ENCODE measurements at regions not wholly inside any gene's neighbourhood (a gene's known extent, or its start where the extent isn't known, plus 50 kb on each side); places are given as distances from the start of the nearest gene placed in this dataset.

GRCh38 chr4:100834616-100835015 lies 316.8 kb upstream of the EMCN start:
- no peak overlapping the region for H2AFZ ChIP-seq (replicated peaks; ENCODE audit: low read length, poor library complexity)
- H2BK5ac ChIP-seq (ENCODE audit: low read depth, low read length, poor library complexity, severe bottlenecking): no peak overlapping the region
- no peak overlapping the region for H3K56ac ChIP-seq (ENCODE audit: extremely low read depth, insufficient read depth, low read length)

More at GRCh38 chr4:100834616-100835015, 316.8 kb upstream of the EMCN start:
- Histone ChIP-seq H3K4me1 (ENCODE audit: control insufficient read depth, insufficient read depth, low read length) (no peaks in the 10 kb centered on the region), H3K27me3 (ENCODE audit: control insufficient read depth, insufficient read depth, low read length) (no peaks in the 10 kb centered on the region), H2BK120ac (ENCODE audit: low read depth, low read length) (no peak overlapping the region), H3K79me1 (ENCODE audit: low read depth in 1 of 2, low read length in 2 of 2) (no peaks in the 10 kb centered on the region), H4K5ac (ENCODE audit: low read depth, low read length) (no peak overlapping the region), H3K23ac (ENCODE audit: low read depth, low read length) (no peak overlapping the region), H3K4me3 (ENCODE audit: insufficient read depth, low read depth, low read length) (no peak overlapping the region), H2AK5ac (ENCODE audit: low read depth, low read length) (no peak overlapping the region), H2BK20ac (ENCODE audit: low read depth, low read length) (no peak overlapping the region), H2BK15ac (ENCODE audit: low read depth, low read length) (no peak overlapping the region), H3K4me2 (ENCODE audit: low read depth, low read length) (no peak overlapping the region), H3K9me1 (ENCODE audit: insufficient read depth, low read length) (no peaks in the 10 kb centered on the region), H4K91ac (ENCODE audit: insufficient read depth, low read depth, low read length) (no peak overlapping the region), H3K9ac (ENCODE audit: low read depth, low read length) (no peak overlapping the region), H3K9me3 (ENCODE audit: control insufficient read depth, insufficient read depth, low read length) (no peaks in the 10 kb centered on the region), H4K8ac (ENCODE audit: low read depth in 2 of 2, low read length in 2 of 2) (no peak overlapping the region), H4K20me1 (ENCODE audit: insufficient read depth, low read length) (no peaks in the 10 kb centered on the region), H3K14ac (replicated peaks; ENCODE audit: low read depth, low read length) (no peak overlapping the region), H3K18ac (ENCODE audit: low read depth, low read length) (no peak overlapping the region), H3K36me3 (ENCODE audit: control insufficient read depth, insufficient read depth, low read length) (no peaks in the 10 kb centered on the region), H3K27ac (ENCODE audit: insufficient read depth, low read length) (no peak overlapping the region), H2AK9ac (replicated peaks; ENCODE audit: low read depth, low read length, poor library complexity) (no peak overlapping the region), H3K4ac (ENCODE audit: low read depth, low read length) (no peak overlapping the region)
- intact Hi-C loops (cut with micrococcal nuclease) (no loop called here), dilution Hi-C loops (cut with HindIII; ENCODE audit: low sequenced_read_pairs, unreplicated experiment) (no loop called here), in situ Hi-C loops (cut with MboI; ENCODE audit: low sequenced_read_pairs) (no loop called here)
- CTCF ChIA-PET: no interaction called here
- BruUV-seq (replicated peaks): no TSS peak
- DNase-seq (no peak), ATAC-seq (ENCODE audit: low read depth) (no peak)
- no peak for TF ChIP-seq MAFK (IDR thresholded peaks at IDR 0.05; ENCODE audit: low read depth, low read length)
- TF ChIP-seq MAZ (IDR thresholded peaks at IDR 0.05; ENCODE audit: borderline replicate concordance, low read depth, low read length): no peak
- no peak for TF ChIP-seq CEBPB (IDR thresholded peaks at IDR 0.05; ENCODE audit: low read depth, low read length)
- no peak for TF ChIP-seq SMC3 (IDR thresholded peaks at IDR 0.05; ENCODE audit: low read depth, low read length)
- TF ChIP-seq RFX5 (IDR thresholded peaks at IDR 0.05; ENCODE audit: low read depth, low read length): no peak
- TF ChIP-seq, protein P1, sequence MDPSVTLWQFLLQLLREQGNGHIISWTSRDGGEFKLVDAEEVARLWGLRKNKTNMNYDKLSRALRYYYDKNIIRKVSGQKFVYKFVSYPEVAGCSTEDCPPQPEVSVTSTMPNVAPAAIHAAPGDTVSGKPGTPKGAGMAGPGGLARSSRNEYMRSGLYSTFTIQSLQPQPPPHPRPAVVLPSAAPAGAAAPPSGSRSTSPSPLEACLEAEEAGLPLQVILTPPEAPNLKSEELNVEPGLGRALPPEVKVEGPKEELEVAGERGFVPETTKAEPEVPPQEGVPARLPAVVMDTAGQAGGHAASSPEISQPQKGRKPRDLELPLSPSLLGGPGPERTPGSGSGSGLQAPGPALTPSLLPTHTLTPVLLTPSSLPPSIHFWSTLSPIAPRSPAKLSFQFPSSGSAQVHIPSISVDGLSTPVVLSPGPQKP (IDR thresholded peaks at IDR 0.05; ENCODE audit: borderline replicate concordance, low read depth, low read length): no peak
- POLR2A ChIA-PET (ENCODE audit: unreplicated experiment): no interaction called here

Measured in IMR-90 (cell line).